NCI-H524 (cell line): ENCODE measurements at regions not wholly inside any gene's neighbourhood (a gene's known extent, or its start where the extent isn't known, plus 50 kb on each side); places are given as distances from the start of the nearest gene placed in this dataset.

Experiments
- DNase-seq, 2 experiments: peaks; one replicate each; lab custom pipeline; 2025; lab: John Stamatoyannopoulos, UW

DNA sequence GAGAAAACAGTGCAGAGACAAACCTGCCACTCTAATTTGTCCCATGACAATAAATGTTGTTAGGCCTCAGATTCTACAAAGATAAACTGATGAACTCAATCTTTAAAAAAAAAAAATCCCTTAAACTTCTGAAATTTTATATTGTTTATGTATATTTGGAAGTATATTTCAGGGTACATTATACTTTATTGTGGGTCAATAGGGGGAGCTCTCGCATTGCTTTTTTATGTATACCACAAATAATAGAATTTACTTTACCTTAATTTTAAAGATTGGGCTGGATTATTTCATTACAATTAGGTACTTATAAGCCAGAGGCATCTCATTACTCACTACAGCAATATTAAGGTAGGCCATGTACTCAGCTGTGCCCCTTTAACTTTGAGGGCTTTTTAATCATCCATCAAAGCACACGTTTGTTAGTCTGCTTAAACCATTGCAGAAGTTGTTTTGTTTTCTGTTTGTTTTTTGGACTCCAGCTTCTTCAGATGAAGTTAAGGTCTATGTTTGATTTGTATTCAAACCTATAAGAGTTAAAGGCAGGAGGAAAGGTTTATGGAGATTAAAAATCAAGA lies 56.3 kb upstream of the EYA4 start:
- peak in 1 of 2 experiments; percentile 46 for DNase-seq

DNA sequence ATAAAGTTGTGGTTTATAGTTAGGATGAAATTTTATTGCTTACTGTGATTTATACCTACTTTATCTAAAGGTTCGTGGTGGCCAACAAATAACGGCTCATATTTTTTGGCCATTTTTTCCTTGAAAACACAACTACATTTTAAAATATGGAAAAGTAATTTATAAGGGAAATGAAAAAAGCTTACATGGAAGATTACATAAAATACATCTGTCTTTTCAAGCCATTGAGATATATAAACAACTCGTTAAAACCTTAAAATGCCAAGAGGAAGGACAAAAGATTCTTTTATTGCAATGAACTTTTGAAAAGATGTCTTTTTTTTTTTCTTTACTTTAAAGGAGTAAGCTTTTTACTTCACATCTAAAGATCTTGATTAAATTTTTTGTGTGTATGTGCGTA lies 55.4 kb upstream of the EYA4 start:
- no peak for DNase-seq

DNA sequence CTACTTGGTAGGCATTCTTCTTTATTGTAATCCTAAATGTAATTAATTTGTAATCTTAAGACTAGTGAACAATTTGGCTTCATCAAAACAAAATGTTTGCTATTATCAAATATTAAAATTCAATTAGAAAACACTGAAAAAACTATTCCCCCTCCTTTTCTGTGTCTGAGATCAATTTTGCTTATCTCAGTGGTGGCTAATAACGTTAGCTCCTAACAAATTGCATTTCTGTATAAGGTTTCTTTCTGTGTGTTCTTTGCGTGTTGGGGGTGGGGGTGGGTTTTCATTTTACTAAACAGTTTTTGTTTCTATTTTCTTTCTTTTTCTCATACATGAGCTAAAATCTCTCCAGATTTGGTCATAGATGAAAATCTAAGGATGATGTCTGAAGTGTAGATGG lies 54.0 kb upstream of the EYA4 start:
- DNase-seq, result no peak

DNA sequence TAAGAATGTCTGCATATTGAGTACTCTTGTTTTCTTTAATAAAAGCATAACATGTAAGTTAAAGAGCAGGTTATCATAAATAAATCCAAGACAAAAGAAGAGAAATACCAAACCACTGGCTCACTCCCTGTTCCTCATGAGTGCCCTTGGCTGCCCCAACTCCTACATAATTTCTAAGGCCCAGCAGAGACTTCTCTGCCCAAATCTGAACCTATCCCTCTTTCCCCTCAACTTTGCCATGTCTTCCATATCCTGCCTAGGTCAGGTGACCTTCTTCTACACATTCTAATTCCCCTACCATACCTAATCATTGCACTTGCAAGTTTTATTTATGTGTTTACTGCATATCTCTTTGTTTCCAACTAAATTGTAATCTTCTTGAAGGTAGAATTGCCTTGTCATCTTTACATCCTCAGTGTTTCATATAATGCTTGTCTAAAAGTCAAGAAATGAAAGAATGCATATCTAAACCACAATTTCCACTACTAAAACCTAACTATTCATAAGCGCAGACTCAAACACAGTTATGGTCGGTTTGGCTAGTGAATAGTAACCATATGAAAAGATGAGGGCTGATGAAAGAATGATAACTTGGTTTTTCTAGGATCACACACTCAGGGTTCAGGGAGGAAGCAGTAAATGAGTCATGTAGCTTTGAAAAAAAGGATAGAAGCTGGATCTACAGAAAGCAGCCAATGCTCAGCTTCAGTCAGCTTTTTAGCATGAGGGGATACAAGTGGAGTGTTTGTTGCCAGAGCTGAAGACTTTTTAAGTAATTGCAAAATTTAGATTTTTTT lies 53.3 kb upstream of the EYA4 start:
- DNase-seq, result no peak

DNA sequence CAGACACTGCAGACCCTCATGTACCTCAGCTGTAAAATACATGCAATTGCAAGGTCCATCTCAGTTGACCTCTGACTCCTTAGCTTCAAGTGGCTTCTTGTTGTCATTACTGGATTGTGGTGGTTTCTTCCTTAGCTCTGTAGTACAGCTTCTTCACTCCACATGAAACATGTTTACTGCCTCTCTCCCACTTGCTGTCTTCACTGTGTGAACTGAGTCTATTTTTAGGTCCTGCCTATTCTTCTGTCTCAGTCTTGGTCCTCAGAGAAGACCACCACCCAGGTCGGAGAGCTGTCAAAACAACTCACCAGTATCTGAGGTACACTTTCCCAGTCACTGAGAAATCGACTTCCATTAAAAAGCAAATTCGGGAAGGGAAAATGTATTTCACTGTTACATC lies 50.2 kb upstream of the EYA4 start:
- DNase-seq, result no peak

DNA sequence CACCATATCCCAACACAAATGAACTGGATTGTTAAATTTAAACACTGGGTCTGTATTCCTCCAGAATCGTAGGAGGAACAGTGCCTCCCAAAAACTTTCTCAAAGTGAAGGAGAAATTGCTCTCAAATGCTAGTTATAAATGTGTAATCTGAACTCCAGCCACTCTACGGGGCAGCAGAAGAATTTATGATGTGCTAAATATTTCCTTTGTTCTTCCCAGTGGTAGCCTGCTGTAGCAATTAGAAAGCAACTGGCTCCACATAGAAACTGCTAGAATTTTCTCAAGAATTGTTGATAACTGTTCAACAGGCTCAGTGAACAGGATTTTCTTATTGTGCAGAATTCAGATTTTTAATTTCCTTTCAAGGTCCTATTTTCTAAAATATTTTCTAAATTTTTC lies 49.8 kb upstream of the EYA4 start:
- no peak for DNase-seq
